Hindlimb muscle (tissue), 1 donor: ENCODE measurements at regions not wholly inside any gene's neighbourhood (a gene's known extent, or its start where the extent isn't known, plus 50 kb on each side); places are given as distances from the start of the nearest gene placed in this dataset.

Source experiments
- DNase-seq: peaks from one replicate; pipeline ENCODE4 v3.0.0-alpha.2; 2013

DNA sequence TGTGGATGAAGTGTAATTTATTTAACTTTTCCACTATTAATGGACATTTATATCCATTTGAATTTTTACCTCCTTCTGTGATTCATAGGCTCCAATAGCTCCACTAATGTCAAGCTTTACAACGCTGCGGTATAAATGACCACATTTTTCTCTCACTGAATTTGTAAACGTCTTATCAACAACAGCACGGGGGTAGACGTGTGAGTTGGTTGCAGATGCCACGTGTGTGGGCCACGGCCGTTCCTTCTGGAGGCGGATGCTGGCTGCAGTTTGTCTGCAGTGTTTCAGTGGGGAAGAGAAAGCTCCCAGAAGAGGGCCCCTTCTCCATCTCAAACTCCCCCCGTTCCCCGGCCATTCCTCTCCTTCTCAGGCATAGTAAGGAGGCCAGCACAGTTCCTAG is 68.2 kb upstream of the XYLT1 start:
- no peak for DNase-seq

DNA sequence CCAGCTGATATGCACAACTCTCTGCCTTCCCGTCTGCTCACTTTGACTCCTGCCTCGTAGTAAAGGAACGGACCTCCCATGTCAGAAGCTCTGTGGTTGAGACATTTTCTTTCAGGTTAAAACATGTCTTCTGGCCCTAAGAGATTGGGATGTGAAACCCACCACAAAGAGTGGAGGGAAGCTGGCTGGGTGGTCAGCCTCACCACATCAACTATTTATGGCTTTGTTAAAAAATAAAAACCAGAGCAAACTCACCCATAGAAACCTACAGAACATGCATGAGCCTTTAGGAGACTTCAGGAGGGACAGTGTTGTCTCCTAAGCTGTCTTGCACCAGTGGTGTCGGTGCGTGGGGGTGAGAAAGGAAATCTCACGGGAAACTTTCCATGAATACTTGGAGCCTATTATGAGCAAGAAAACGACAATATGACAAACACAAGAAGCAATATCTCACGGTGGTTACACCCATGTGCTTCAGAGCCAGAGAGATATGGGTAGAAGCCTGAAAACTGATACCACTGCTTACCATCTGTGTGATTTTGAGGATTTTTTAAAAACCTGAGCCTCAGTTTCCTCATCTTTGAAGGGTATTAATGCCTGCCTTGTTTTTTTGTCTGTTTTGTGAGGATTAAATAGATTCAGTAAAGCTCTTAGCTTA is 61.7 kb upstream of the XYLT1 start:
- DNase-seq: no peak

DNA sequence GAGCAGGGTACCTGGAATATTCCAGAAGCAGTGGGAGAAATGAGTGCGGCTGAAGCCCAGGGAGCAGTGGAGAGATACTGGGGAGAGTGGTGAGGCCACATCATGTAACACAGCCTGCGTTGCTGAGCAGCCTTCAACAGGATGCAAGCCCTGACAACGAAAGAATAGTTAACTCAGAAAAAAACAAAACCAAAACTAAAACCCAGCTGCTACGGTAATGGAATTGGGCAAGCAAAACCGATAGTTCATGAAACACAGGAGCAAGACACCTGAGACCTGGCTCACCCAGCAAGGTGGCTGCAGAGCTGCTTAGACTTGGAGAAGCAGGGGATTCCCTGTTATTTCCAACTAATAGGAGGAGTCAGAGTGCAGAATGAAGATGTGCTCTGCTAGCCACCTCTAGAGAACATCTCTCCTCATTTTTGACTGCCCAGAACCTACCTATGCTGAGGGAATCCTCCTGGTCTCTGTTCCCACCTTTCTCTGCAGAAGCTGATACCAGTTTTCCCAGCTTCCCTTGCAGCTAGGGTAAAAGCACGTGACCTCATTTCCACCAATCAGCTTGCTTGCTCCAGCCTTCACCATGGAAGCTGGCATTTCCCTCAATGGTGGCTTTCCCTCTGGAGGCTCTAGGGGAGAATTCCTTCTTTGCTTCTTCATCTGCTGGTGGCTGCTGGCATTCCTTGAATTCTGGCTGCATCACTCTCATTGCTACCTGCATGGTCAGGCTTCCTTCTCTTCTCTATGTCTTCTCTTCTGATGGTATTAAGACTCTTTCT is 59.4 kb upstream of the XYLT1 start:
- no peak for DNase-seq

DNA sequence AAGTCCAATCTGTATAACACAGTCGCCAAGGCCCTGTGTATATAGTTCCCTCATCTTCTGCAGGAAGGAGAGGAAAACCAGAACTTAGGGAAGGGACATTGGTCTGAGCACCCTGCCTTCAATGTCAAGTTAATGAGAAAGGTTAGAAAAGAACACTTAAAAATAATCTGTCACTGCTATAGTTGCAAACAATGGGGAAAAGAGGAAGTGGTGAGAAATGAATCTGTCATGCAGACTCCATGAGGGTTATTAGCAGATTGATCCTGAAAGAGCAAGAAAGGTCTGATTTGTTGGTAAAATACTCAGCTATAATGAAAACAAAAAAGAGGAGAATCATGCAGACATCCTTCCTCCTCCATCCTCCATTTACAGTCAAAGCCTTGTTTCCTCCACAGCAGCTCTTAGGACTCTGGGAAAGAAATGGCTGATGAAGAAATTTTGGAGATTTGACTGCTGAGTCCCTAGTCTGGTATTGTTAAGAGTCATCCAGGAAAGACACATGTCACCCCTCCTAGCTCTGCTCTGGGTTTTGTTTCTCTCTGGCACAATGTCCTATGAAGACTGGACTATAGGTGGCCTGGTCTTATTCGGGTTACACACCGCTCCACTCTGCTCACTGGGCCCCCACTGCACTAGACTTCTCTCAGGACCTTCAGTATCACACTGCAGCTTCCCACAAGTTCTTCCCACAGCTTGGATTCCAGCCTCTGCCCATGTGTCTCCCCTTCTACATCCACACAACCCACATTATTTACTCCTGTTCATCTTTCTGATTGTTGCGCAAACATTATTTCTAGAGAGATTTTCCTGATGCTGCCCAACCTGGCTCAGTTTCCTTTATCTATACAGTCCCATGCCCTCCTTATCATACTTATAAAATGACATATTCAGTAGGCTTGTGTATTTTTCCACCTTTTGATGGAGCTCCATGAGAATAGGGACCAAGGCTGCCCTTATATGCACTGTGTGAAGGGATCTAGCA is 56.5 kb upstream of the XYLT1 start:
- DNase-seq: no peak

DNA sequence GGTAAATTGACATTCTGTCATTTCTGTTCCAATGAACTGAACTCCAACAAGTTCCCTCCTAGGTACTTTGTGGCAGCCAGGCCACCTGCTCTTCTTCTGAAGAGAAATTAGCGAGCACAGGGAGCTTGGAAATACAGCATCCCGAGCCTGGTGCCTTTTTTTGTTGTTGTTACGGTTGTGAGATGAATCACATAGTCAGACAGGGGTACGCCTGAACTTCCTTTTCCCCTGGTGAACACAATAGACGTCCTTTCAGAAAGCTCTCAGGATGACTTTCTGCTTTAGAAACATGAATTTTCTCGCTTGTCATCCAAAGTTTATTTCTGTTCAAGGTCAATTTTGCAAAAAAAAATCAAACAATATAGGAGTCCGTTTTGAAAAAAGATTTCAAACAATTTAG is 53.9 kb upstream of the XYLT1 start:
- DNase-seq: no peak

DNA sequence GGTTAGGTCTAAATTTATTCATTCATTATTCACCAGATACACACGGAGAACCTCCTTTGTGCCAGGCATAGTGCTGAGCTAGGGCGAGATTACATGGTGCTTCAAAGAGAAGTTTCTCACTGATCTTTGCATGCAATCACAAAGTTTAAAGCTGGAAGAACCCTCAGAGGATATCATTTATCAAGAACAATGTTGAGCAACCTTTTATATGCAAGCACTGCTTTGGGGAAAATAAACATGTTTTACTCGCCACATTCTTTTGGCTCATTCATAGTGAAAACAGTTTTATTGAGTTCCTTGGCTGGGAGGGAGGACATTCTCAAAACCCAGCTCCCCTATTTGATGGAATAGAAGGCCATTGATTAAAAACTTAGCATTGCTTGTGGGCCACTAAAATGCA is 49.8 kb upstream of the XYLT1 start:
- no peak for DNase-seq
